ENCODE measurements at regions not wholly inside any gene's neighbourhood (a gene's known extent, or its start where the extent isn't known, plus 50 kb on each side); places are given as distances from the start of the nearest gene placed in this dataset.

DNA sequence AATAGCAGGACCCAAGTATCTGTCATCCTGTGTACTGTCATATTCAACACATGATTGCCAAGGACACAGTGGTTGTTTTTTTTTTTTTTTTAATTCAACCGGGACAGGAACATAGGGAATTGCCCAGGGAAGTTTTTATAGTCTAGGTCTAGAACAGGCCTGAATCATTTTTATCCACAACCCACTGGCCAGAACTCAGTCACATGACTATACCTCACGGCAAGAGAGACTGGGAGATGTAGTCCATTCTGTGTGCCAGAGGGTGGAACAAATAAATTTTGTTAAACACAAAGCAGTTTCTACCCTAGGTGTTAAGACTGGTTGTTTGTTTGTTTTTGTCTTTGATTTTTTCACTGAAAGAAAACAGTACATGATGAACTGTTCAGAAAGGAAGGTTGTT, 105.8 kb upstream of the SMARCA2 start:
- Histone ChIP-seq H3K9ac (ENCODE audit: low read depth in 1 of 2, low read length in 2 of 2) (no peak overlapping the region), H3K36me3 (ENCODE audit: control insufficient read depth in 4 of 4, insufficient read depth in 3 of 4, low read depth in 1 of 4, low read length in 3 of 4) (no peaks in the 10 kb centered on the region), H3K4me1 (ENCODE audit: control insufficient read depth in 4 of 4, insufficient read depth in 4 of 4, low read length in 3 of 4) (no peaks in the 10 kb centered on the region), H3K9me3 (ENCODE audit: control insufficient read depth in 4 of 4, low read length in 3 of 4) (peaks cover 0 to 2% (median 0%) of the 10 kb centered on the region in 4 donors), H3K4me3 (ENCODE audit: low read depth in 1 of 3, low read length in 3 of 3) (no peak overlapping the region), H3K27me3 (ENCODE audit: control insufficient read depth in 4 of 4, insufficient read depth in 4 of 4, low read length in 3 of 4) (no peaks in the 10 kb centered on the region), H3K27ac (ENCODE audit: low read depth in 1 of 2, low read length in 2 of 2) (no peak overlapping the region)
- DNase-seq (ENCODE audit: low spot score) = no peak
- WGBS = 89% methylated on average over 2 of the region's 2 CpGs
- TF ChIP-seq HNF4G (IDR thresholded peaks at IDR 0.05) (no peak), FOXA1 (IDR thresholded peaks at IDR 0.05) (no peak), EGR1 (IDR thresholded peaks at IDR 0.05; ENCODE audit: low read depth in 2 of 2) (no peak)
- TF ChIP-seq, protein P1, sequence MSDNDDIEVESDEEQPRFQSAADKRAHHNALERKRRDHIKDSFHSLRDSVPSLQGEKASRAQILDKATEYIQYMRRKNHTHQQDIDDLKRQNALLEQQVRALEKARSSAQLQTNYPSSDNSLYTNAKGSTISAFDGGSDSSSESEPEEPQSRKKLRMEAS (IDR thresholded peaks at IDR 0.05) = no peak
- TF ChIP-seq, protein P2, sequence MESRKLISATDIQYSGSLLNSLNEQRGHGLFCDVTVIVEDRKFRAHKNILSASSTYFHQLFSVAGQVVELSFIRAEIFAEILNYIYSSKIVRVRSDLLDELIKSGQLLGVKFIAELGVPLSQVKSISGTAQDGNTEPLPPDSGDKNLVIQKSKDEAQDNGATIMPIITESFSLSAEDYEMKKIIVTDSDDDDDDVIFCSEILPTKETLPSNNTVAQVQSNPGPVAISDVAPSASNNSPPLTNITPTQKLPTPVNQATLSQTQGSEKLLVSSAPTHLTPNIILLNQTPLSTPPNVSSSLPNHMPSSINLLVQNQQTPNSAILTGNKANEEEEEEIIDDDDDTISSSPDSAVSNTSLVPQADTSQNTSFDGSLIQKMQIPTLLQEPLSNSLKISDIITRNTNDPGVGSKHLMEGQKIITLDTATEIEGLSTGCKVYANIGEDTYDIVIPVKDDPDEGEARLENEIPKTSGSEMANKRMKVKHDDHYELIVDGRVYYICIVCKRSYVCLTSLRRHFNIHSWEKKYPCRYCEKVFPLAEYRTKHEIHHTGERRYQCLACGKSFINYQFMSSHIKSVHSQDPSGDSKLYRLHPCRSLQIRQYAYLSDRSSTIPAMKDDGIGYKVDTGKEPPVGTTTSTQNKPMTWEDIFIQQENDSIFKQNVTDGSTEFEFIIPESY (IDR thresholded peaks at IDR 0.05) = no peak

DNA sequence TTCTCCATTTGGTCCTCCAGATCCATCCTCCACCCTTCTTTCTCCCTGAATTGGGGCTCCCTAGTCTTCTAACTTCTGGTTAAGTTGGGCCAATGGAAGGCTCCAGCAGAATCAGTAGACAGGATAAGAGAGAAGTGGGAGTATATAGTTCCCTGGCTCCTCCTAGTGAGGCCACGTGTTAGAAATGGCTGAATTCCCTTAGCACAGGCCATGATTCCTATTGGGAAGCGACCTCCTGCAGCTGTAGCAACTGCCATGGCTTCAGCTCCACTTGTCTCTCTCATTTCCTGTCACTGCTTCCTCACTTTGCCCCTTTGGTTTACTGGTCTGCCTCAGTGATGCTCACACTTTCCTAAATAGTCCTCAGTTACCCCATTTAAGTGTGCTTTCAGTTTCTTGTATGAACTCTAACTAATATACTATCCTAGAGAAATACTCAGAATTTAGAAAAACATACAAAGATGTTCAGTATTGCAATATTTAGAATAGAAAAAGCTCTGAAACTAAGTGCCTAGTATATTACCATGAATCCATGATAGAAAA, 104.8 kb upstream of the SMARCA2 start:
- DNase-seq (ENCODE audit: low spot score) = no peak
- Histone ChIP-seq H3K4me3 (ENCODE audit: low read depth in 1 of 3, low read length in 3 of 3) (no peak overlapping the region), H3K9me3 (ENCODE audit: control insufficient read depth in 4 of 4, low read length in 3 of 4) (no peaks in the 10 kb centered on the region), H3K9ac (ENCODE audit: low read depth in 1 of 2, low read length in 2 of 2) (no peak overlapping the region), H3K27me3 (ENCODE audit: control insufficient read depth in 4 of 4, insufficient read depth in 4 of 4, low read length in 3 of 4) (no peaks in the 10 kb centered on the region), H3K27ac (ENCODE audit: low read depth in 1 of 2, low read length in 2 of 2) (no peak overlapping the region), H3K4me1 (ENCODE audit: control insufficient read depth in 4 of 4, insufficient read depth in 4 of 4, low read length in 3 of 4) (no peaks in the 10 kb centered on the region), H3K36me3 (ENCODE audit: control insufficient read depth in 4 of 4, insufficient read depth in 3 of 4, low read depth in 1 of 4, low read length in 3 of 4) (no peaks in the 10 kb centered on the region)
- TF ChIP-seq, protein P2 (IDR thresholded peaks at IDR 0.05) = no peak
- TF ChIP-seq TAF1 (conservative IDR thresholded peaks at IDR 0.05) (no peak), FOXA1 (IDR thresholded peaks at IDR 0.05) (no peak), NR2F2 (IDR thresholded peaks at IDR 0.05) (no peak), RAD21 (IDR thresholded peaks at IDR 0.05) (no peak), HNF4G (IDR thresholded peaks at IDR 0.05) (no peak), EGR1 (IDR thresholded peaks at IDR 0.05; ENCODE audit: low read depth in 2 of 2) (no peak)
- TF ChIP-seq, protein P3, sequence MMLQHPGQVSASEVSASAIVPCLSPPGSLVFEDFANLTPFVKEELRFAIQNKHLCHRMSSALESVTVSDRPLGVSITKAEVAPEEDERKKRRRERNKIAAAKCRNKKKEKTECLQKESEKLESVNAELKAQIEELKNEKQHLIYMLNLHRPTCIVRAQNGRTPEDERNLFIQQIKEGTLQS (IDR thresholded peaks at IDR 0.05) = no peak
- 84% methylated on average over 2 of the region's 2 CpGs for WGBS

DNA sequence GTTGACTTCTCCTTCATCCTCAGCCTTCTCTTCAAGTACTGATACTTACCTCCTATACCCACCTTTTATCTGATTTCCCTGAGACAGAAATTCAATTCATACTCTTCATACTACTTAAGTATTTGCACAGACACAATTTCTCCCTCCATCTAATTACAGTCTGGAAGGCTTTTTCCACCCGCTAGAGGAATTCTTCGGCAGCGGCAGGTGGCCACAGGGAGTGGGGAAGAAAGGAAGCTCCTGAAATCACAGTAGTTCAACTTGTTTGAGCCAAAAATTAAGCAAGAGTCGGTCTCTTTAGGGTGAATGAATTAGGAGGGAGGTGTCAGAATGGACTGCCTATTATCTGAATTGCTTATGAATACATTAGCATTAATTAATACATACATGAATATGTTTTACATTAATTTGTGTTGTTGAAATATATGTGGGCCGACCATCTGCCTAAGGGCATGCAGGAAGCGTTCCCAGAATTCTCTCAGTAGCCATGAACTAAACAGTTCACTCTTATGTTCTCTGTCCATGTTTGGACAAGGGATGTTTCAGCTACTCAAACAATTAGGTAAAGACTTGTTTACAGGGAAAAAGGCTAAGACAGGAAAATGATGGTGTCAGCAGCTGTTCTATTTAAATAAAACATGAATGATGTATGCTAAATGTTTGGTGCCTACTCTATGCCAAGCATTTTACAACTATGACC, 101.4 kb upstream of the SMARCA2 start:
- no peak overlapping the region for H3K9ac ChIP-seq (ENCODE audit: low read depth in 1 of 2, low read length in 2 of 2)
- no peaks in the 10 kb centered on the region for H3K4me1 ChIP-seq (ENCODE audit: control insufficient read depth in 4 of 4, insufficient read depth in 4 of 4, low read length in 3 of 4)
- TF ChIP-seq, protein P2 (IDR thresholded peaks at IDR 0.05) = no peak
- no peak overlapping the region for H3K27ac ChIP-seq (ENCODE audit: low read depth in 1 of 2, low read length in 2 of 2)
- H3K27me3 ChIP-seq (ENCODE audit: control insufficient read depth in 4 of 4, insufficient read depth in 4 of 4, low read length in 3 of 4) = no peaks in the 10 kb centered on the region
- H3K36me3 ChIP-seq (ENCODE audit: control insufficient read depth in 4 of 4, insufficient read depth in 3 of 4, low read depth in 1 of 4, low read length in 3 of 4) = no peaks in the 10 kb centered on the region
- DNase-seq (ENCODE audit: low spot score) = no peak
- no peaks in the 10 kb centered on the region for H3K9me3 ChIP-seq (ENCODE audit: control insufficient read depth in 4 of 4, low read length in 3 of 4)
- H3K4me3 ChIP-seq (ENCODE audit: low read depth in 1 of 3, low read length in 3 of 3) = no peak overlapping the region
- 81% methylated on average over 6 of the region's 6 CpGs for WGBS

All from liver (tissue), 7 donors.